SH-SY5Y (cell line): ENCODE measurements at regions not wholly inside any gene's neighbourhood (a gene's known extent, or its start where the extent isn't known, plus 50 kb on each side); places are given as distances from the start of the nearest gene placed in this dataset.

Experiments used
- GATA2 ChIP-seq: IDR thresholded peaks from 2 replicates; pipeline ENCODE4 v1.6.1; 2011; ENCODE audit warnings: mild to moderate bottlenecking, low read depth, low read length
- GATA3 ChIP-seq: IDR thresholded peaks from 2 replicates; pipeline ENCODE4 v1.6.1; 2011; ENCODE audit warnings: low read depth, mild to moderate bottlenecking, low read length, moderate library complexity

DNA sequence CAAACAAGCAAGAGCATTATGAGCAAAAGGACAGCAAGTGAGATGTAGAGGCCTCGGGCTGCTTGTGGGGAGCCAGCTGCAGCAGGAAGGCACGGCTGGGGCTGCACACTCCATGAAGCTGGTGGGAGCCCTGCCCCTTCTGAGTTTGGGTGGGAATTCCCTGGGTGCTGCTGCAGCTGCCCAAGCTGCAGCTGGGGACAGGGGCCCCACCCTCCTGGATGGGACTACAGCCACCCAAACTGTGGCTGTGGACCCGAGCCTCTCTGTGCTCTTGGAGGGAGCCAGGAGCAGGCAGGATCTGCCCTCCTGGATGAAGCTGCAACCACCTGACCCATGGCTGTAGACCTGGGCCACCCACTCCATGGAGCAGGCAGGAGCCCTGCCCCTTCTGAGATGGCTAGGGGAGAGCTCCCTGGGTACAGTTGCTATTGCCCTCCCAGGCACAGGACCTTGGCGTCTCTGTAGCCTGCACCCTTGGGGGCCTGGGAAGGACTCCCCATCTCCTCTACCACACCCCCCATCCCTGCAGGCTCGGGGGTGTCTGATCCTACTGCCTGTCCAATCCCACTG is 159.1 kb downstream of the ERCC6L2 start:
- TF ChIP-seq GATA3 (no peak), GATA2 (no peak)

DNA sequence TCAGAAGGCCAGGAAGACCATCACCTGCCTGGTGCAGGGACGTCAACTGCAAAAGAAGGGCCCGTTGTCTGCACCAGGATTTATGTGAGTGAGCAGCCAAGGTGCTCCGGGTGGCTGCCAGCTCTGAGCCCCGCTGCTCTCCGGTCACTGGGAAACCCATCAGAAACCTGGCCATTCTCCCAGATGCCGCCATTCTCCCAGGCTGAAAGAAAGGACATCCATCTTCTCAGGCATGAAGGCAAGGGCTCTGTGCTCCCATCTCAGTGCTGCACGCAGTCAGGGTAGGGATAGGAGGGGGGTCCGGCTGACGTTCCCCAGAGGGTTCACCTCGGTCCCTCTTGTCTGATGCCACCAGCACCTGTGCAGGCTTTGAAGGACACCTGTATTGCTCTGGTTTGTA is 158.4 kb downstream of the ERCC6L2 start:
- TF ChIP-seq GATA3, result no peak
- TF ChIP-seq GATA2, result no peak

DNA sequence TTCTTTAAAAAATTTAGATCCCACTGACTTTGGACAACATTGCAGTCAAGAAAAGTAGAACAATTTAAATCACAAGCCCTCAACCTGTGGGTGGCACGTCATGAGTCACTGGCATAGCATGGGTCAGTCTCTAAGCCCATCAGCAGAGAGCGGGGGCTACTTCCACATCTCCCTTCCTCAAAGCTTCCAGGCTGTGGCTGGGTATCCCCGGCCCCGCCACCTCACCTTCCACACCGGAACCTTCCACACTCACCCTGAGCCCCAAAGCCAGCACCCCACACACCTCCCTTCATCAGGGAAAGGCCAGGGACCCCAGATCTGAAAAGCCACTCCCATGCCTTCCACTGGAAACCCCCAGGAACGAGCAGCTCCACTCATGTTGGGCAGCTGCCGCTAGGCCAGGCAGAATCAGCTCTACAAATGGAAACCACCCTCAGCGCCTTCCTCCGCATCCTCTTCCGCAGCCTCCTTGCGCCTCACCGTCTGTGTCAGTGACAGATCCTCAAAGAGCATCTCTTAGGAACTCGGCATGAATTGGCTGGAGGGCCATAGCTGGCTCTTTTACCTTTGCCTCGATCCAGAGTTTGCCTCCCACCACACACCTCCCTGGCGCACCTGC is 156.5 kb downstream of the ERCC6L2 start:
- TF ChIP-seq GATA3 (no peak), GATA2 (no peak)

DNA sequence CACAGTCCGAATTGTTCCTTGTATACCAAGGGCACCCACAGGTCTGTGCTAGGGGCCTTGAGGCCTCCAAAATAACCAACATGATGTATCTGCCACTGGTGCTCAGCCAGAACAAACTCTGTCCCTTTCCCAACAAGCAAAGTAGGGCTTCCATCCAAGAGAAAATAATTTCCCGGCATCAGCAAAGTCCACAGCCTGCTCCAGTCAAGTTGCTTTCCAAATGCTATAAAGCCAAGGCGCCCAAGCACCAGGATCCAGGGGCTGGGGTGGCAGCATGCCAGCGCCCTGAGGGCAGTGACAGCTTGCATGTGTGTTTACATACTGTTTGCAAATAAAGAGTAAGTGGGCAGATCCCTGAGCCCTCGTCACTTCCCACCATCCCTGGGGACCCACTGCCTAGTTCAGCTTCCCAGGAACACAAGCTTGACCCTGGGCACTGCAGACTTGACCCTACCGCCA is 155.9 kb downstream of the ERCC6L2 start:
- TF ChIP-seq GATA3 (no peak), GATA2 (no peak)

DNA sequence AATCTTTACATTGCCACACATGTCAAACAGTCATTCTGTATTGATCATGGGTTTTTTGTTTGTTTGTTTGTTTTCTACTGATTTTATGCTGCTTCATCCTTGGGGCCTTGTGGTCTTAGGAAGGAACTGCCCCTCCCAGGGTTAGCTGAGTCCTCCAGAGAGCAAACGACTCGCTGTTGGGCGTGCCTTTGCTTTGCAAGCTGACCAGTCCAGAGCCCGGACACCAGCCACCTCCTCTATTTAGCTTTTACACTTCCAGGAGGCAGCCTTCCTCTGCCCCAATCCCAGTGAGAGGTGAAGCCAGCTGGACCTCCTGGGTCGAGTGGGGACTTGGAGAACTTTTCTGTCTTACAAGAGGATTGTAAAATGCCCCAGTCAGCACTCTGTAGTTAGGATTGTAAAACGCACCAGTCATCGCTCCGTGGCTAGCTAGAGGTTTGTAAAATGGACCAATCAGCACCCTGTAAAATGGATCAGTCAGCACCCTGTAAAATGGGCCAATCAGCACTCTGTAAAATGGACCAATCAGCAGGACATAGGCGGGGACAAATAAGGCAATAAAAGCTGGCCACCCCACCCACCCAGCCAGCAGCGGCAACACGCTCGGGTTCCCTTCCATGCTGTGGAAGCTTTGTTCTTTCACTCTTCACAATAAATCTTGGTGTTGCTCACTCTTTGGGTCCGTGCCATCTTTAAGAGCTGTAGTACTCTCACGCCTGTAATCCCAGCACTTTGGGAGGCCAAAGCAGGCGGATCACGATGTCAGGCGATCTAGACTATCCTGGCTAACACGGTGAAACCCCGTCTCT is 154.4 kb downstream of the ERCC6L2 start:
- TF ChIP-seq GATA2, result no peak
- no peak for TF ChIP-seq GATA3

DNA sequence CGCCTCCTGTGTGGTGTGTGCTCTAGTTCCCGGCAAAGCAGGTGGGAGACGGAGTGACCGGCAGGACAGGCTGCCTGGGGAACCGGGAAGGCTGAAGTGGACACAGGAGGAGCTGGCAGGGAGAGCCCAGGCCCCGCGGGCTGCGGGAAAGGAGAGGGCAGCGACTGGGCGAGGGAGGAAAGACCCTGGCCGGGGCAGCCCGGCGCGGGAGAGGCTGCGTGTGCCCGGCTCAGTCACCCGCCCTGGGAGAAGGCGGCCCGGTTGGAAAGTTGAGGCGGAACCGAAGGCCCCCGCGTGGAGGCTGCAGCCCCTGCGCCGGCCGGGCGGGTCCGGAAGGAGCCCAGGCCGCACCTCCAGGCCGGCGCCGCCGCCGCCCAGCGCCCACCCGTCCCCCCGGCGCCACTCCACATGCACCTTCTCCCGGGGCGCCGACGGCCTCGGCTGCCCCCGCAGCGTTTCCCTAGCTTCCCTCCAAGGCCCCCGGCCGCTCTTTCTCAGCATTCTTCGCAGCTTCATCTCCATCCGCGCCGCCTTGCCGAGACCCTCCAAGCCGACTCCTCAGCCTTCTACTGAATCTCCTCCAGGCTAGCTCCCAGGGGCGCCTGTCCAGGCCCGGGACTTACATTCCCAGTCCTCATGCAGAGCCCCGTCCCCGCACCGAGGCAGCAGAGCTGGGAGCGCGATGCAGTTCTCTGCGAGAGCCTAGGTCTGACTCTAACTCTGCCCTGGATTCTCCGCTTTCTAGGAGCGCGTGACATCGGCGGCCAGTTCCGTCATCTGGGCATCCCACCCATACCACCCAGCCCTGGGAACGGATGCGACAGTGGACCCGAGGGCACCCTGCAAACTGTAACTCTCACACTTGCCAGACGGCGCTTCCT is 152.0 kb downstream of the ERCC6L2 start:
- TF ChIP-seq GATA3, result no peak
- no peak for TF ChIP-seq GATA2

DNA sequence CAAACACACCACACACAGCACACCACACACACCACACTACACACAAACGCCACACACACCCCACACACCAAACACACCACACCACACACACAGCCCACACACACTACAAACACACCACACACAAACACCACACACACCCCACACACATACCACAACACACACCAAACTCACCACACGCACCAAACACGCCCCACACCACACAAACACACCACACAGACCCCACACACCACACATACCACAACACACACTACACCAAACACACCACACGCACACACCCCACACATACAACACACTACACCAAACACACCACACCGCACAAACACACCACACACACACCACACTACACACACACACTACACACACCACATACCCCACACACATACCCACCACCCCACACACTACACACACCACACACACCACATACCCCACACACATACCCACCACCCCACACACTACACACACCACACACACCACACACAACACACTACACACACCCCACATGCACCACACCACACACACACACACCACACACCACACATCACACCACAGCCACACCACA is 151.2 kb downstream of the ERCC6L2 start:
- no peak for TF ChIP-seq GATA3
- no peak for TF ChIP-seq GATA2

DNA sequence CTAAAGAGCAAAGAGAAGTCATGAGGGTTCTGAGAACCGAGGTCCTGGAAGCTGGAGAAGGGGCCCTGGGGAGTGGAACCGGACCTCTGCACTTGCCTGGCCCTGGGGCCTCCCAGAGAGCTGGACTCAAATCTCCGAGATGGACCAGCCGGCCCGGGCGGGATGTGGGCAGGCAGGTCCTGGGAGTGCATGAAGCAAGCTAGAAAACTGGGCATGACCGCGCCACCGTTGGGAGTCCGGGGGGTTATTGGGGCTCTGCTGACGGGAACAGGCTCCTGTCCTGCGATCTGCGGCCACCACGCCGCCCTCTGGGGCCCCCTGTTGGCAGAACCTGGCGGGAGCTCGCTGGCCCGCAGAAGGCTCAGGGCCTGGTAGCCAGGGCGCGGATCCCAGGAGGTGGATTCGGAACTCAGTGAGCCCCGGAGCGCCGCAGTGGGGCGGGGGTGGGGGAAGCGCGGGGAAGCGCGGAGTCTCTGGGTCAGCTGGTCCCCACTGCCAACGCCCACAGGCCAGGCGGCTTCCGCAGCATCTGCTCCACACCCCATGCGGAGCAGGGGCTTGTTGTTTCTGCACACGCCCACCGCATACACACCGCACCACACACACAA is 150.6 kb downstream of the ERCC6L2 start:
- no peak for TF ChIP-seq GATA2
- TF ChIP-seq GATA3, result no peak

DNA sequence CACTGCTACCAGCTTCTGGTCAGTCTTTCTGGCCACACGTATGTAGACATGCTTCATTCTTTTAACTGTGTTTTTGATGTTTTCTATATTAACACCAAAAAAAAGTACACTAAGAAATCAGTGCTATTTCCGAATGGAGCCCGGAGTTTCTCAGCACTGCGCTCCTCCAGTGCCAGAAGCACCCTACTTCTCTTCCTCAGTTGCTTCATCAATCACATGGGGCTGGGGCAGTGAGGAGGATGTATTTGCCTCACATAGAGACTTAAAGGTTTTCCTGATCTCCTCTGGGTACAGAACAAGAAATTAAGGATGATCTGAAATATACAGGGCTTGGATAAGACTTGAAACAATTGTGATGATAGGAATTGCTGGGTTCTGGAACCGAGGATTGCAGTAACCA is 148.0 kb downstream of the ERCC6L2 start:
- no peak for TF ChIP-seq GATA3

DNA sequence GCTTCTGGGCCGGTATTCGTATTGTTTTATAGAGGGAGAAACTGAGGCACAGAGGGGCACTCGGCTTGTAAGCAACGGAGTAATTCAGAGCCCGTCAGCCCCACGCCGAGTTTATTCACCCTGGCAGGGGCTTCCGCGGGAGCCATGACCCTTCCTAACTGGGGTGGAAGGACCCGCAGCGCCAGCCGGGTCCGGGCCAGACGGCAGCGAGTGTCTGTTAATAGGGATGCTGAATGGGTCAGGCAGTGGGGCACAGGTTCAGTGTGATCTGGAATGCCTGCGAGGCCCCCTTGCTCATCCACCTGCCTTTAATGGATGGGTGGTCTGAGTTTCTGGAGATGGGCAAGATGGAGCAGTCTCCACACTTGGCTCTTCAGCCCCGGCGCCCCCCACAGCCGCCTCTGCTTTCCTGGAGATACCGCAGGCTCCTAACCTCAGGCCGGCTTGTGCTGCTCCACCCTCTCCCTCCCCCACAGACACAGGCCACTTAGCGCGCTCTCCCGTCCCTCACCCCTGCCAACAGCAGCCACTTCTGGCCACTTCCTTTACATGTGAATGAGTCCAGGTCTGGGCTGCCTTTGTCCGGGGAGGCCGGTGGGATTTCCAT is 147.1 kb downstream of the ERCC6L2 start:
- TF ChIP-seq GATA2, result no peak

DNA sequence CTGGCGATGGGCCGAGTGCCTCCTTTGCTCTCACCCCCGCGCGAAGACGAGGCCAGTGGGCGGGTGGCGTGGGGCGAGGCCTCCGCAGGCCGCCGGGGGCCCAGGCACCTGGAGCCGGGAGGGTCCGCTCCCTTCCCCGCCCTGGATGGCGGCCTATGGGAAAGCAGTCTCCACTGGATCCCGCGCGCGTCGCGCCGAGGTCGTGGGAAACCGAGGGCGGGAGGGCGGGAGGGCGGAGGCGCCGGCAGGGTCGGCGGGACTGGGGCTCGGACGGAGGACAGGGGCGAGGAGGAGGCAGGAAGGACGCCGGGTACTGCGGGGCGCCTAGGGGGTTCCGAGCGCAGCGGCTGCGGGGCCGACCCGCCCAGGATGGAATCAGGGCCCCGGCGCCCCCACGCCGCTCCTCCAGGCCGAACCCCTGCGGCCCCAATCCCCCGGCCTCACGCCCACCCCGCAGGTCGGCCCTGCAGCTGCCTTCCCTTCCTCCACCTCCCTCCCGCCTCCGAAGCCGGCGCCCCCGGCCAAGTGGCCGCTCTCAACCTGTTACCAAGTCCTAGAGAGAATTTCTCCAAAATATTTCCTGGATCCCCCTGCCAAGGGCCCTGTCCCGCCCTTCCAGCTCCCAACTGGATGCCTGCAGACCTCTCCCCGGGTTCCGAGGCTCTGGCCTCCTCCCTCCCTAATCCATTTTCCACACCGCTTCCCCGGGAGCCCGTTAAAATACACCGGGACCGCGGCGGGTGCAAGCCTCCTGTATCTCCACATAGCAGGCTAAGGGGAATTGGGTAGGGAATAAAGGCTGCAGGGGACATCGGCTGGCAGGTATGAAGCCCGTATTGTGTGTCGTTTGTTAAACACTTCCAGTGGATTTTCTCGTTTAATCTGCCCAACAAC is 146.3 kb downstream of the ERCC6L2 start:
- TF ChIP-seq GATA3, result no peak
- no peak for TF ChIP-seq GATA2

DNA sequence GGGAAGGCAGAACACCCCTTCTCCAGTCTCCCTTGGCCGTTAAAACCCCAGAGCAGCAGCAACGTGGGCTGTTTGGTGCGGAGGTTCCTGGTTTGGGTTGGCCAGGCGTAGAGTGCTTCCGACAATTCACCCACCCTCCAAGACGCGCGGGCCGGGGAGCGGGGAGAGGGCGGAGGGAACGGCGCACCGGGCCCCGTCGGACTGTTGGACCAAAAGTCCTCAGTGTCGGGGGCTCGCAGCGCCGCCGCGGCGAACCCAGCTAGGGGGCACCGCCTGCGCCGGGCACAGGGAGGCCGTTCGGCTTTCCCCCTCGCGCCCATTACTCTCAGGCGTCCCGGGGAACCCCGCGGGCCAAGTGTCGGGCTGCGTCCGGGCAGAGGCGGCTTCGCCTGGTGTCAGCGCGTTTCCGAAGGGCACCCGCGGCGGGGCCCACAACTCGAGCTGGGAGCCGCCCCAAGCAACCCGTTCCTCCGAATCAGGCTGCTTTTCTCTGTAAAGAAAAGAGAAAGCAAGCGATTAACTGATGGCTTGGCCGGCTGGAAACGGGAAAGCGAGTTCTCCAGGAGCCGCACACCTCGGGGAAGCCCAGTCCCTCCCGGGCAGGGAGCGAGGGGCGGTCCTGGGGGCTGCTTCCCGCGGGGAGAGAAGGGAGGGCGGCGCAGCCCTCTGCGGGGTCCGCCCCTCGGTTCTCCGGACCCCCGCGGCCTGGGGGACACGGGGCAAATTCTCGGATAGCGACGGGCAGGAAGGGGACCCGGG is 145.5 kb downstream of the ERCC6L2 start:
- TF ChIP-seq GATA3 (no peak), GATA2 (no peak)
